Immature natural killer cell (primary cell): ENCODE measurements at regions not wholly inside any gene's neighbourhood (a gene's known extent, or its start where the extent isn't known, plus 50 kb on each side); places are given as distances from the start of the nearest gene placed in this dataset.
"Not testable (repeated sequence)": the region's sequence is repeated elsewhere in the genome, so short reads cannot be mapped to it uniquely, and the experiment has no call there.

Experiments
- DNase-seq, 3 donors: peaks; one replicate each; pipeline ENCODE4 v3.0.0; 2022; ENCODE audit warnings: mixed read lengths in 1 of 3
- H3K27ac Mint-ChIP-seq, 6 donors: one replicate each; pipeline ENCODE4 v1.8.0; 2020; ENCODE audit warnings: mixed read lengths in 6 of 6, mild to moderate bottlenecking in 5 of 6, inconsistent platforms in 4 of 6, moderate library complexity in 3 of 6
- H3K27me3 Mint-ChIP-seq, 3 donors: one replicate each; pipeline ENCODE4 v1.8.0; 2020 to 2021; ENCODE audit warnings: low read depth in 3 of 3, mild to moderate bottlenecking in 3 of 3, mixed read lengths in 3 of 3, moderate library complexity in 3 of 3, inconsistent platforms in 1 of 3
- H3K36me3 Mint-ChIP-seq, 3 donors: one replicate each; pipeline ENCODE4 v1.8.0; 2020; ENCODE audit warnings: mixed read lengths in 3 of 3, inconsistent platforms in 2 of 3, mild to moderate bottlenecking in 2 of 3
- H3K4me1 Mint-ChIP-seq, 2 donors: one replicate each; pipeline ENCODE4 v1.8.0; 2020; ENCODE audit warnings: inconsistent platforms in 2 of 2, mild to moderate bottlenecking in 2 of 2, mixed read lengths in 2 of 2, moderate library complexity in 1 of 2
- H3K4me3 Mint-ChIP-seq, 5 donors: one replicate each; pipeline ENCODE4 v1.8.0; 2020; ENCODE audit warnings: mild to moderate bottlenecking in 5 of 5, mixed read lengths in 5 of 5, inconsistent platforms in 3 of 5, moderate library complexity in 3 of 5
- H3K9me3 Mint-ChIP-seq, 6 donors: one replicate each; pipeline ENCODE4 v1.8.0; 2020; ENCODE audit warnings: mild to moderate bottlenecking in 6 of 6, mixed read lengths in 6 of 6, inconsistent platforms in 4 of 6, moderate library complexity in 3 of 6

DNA sequence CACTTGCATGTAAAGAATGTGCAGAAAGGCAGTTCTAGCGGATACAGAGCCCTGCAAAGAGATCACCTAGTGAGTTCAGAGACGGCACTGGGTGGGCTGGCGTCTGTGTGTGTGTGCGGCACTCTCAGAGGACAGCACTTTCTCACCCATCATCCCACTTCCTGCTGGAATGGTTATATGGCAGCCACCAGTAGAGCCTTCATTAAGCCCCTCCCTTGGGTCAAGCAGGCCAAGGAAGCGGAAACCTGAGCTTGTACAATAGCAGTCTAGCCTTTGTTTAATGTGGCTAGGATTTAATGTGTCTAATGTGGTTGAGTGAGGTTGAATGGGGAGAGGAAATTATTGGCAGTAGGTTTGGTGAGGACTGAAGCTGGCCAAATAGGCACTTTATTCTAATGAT, 88.3 kb upstream of the ELAC2 start:
- peaks cover 0 to 8% (median 4%) of the 10 kb centered on the region in 6 donors for H3K9me3 Mint-ChIP-seq

DNA sequence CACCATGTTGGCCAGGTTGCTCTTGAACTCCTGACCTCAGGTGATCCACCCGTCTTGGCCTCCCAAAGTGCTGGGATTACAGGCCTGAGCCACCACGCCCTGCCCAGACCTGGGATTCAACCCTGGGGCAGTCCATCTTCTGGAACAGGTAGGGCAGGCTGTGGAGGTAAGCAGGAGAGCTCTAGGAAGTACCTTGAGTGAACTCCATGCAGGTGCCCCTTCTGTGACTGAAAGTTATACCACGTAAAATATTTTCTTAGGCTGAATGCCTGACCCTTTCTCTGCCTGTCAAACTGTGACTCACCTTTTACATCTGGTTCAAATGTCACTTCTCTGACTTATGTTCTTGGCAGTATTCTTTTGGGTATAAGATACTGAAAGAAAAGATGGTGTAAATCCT, 86.7 kb upstream of the ELAC2 start:
- no peak overlapping the region for H3K4me3 Mint-ChIP-seq
- H3K9me3 Mint-ChIP-seq, result peaks cover 0 to 10% (median 4%) of the 10 kb centered on the region in 6 donors
- H3K36me3 Mint-ChIP-seq, result no peaks in the 10 kb centered on the region
- H3K27me3 Mint-ChIP-seq, result peaks cover 3 to 4% (median 3%) of the 10 kb centered on the region in 3 donors
- no peak overlapping the region for H3K27ac Mint-ChIP-seq
- no peaks in the 10 kb centered on the region for H3K4me1 Mint-ChIP-seq
- DNase-seq, result no peak

More for the DNA sequence above, 88.3 kb upstream of the ELAC2 start:
- H3K27me3 Mint-ChIP-seq, result peaks cover 2 to 3% (median 3%) of the 10 kb centered on the region in 3 donors
- H3K4me1 Mint-ChIP-seq, result no peaks in the 10 kb centered on the region
- H3K36me3 Mint-ChIP-seq, result no peaks in the 10 kb centered on the region
- no peak overlapping the region for H3K4me3 Mint-ChIP-seq
- no peak overlapping the region for H3K27ac Mint-ChIP-seq
- DNase-seq, result no peak

- peaks cover 0 to 10% (median 3%) of the 10 kb centered on the region in 6 donors for H3K9me3 Mint-ChIP-seq
- no peak for DNase-seq
- no peaks in the 10 kb centered on the region for H3K4me1 Mint-ChIP-seq
- no peak overlapping the region for H3K27ac Mint-ChIP-seq
- H3K36me3 Mint-ChIP-seq, result no peaks in the 10 kb centered on the region
- H3K4me3 Mint-ChIP-seq, result no peak overlapping the region
- H3K27me3 Mint-ChIP-seq, result peaks cover 1 to 4% (median 3%) of the 10 kb centered on the region in 3 donors
These were observed 84.7 kb upstream of the ELAC2 start for GRCh38 chr17:13102477-13102876.

- Mint-ChIP-seq H3K9me3 (peaks cover 0 to 10% (median 4%) of the 10 kb centered on the region in 6 donors), H3K36me3 (no peaks in the 10 kb centered on the region), H3K4me3 (no peak overlapping the region), H3K4me1 (no peaks in the 10 kb centered on the region), H3K27ac (no peak overlapping the region), H3K27me3 (peaks cover 3 to 4% (median 4%) of the 10 kb centered on the region in 3 donors)
- DNase-seq, result no peak
These were observed 82.1 kb upstream of the ELAC2 start for GRCh38 chr17:13099926-13100325.

DNA sequence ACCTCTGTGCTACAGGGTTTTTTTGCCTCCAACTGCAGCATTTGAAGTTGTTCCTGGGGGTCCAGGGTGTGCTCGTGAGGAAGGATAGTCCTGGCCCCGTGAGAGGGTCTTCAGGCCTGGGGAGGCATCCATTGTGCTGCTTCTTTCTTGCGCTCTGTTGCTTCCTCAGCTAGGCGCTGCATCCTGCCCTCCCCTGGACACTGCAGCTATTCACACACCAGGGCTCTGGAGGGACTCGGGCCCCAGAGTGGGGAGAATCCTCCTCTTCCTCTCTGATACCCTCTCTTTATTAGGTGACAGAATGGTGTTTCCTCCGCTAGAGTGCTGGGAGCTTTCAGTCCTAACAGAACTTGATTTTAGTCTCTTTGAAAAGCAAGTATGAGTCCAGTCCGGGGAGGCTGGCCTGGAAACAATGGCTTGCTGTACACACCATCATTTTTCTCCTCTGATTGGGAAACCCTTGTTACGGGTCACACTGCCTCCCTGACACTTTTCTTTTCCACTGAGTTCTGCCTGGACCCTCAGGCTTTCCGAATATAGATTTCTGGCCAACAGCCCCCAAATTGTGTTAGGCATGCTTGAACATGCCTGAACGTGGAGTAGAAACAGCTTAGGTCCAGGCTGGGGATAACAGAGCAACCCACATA, 81.4 kb upstream of the ELAC2 start:
- Mint-ChIP-seq H3K27ac (no peak overlapping the region), H3K9me3 (peaks cover 0 to 10% (median 4%) of the 10 kb centered on the region in 6 donors), H3K36me3 (no peaks in the 10 kb centered on the region), H3K4me3 (no peak overlapping the region), H3K4me1 (no peaks in the 10 kb centered on the region), H3K27me3 (peaks cover 3 to 4% (median 4%) of the 10 kb centered on the region in 3 donors)
- DNase-seq, result no peak

DNA sequence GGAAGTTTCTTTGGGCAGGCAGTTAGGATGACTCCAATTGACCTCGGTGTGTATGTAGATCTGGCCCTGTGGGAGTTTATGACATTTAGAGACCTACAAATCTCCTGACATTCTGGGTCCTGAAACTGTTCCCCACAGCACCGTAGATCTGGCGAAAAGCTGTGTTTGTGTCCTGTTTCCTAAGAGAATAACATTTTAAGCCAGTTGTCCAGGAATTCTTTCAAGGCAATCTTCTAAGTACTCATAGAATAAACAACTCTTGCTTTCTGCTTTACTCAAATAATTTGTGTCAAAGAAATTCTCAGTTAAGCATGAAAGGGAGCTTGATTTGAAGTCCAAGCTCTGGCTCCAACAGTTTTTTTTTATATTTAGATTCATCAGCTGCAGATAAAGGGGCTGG, 78.5 kb upstream of the ELAC2 start:
- Mint-ChIP-seq H3K27me3 (peaks cover 3 to 5% (median 5%) of the 10 kb centered on the region in 3 donors), H3K9me3 (peaks cover 0 to 6% (median 0%) of the 10 kb centered on the region in 6 donors), H3K36me3 (no peaks in the 10 kb centered on the region), H3K27ac (no peak overlapping the region), H3K4me3 (no peak overlapping the region), H3K4me1 (no peaks in the 10 kb centered on the region)
- DNase-seq, result no peak

DNA sequence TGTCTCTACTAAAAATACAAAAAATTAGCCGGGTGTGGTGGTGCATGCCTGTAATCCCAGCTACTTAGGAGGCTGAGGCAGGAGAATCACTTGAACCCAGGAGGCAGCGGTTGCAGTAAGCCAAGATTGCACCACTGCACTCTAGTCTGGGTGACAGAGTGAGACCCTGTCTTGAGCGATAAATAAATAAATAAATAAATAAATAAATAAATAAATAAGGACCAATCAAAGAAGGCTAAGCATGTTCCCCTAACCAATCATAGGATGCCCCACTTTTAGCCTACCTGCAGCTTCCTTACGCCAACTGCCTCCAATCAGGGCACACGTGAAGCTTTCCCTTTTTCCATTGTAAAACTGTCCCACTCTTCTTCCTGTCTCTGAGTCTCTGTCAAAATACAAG, 74.2 kb upstream of the ELAC2 start:
- H3K27ac Mint-ChIP-seq, H3K36me3 Mint-ChIP-seq, H3K4me1 Mint-ChIP-seq, DNase-seq, H3K27me3 Mint-ChIP-seq, H3K9me3 Mint-ChIP-seq, H3K4me3 Mint-ChIP-seq: not testable (repeated sequence)

DNA sequence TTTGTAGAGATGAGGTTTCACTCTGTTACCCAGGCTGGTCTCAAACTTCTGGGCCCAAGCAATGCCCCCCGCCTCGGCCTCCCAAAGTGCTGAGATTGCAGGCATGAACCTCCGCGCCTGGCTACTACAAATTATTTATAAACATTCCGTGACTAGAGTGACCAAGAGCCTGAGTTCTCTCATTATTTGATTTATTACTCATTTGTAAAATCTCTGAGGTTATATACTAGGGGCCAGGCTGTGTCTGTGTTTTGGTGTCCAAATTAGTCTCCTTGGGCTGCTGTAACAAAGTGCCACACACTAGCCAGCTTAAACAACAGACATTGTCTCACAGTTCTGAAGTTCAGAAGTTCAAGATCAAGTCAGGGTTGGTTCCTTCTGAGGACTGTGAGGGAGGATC, 70.8 kb upstream of the ELAC2 start:
- Mint-ChIP-seq H3K36me3 (no peaks in the 10 kb centered on the region), H3K4me3 (no peak overlapping the region), H3K4me1 (no peaks in the 10 kb centered on the region), H3K27ac (no peak overlapping the region), H3K9me3 (peaks cover 0 to 4% (median 0%) of the 10 kb centered on the region in 6 donors), H3K27me3 (peaks cover 0 to 8% (median 5%) of the 10 kb centered on the region in 3 donors)
- DNase-seq, result no peak

GRCh38 chr17:13087802-13088201, 70.0 kb upstream of the ELAC2 start:
- no peak overlapping the region for H3K27ac Mint-ChIP-seq
- no peak for DNase-seq
- peaks cover 0 to 6% (median 4%) of the 10 kb centered on the region in 3 donors for H3K27me3 Mint-ChIP-seq
- H3K36me3 Mint-ChIP-seq, result no peaks in the 10 kb centered on the region
- H3K4me3 Mint-ChIP-seq, result no peak overlapping the region
- H3K9me3 Mint-ChIP-seq, result peaks cover 0 to 4% (median 0%) of the 10 kb centered on the region in 6 donors
- H3K4me1 Mint-ChIP-seq, result no peaks in the 10 kb centered on the region

DNA sequence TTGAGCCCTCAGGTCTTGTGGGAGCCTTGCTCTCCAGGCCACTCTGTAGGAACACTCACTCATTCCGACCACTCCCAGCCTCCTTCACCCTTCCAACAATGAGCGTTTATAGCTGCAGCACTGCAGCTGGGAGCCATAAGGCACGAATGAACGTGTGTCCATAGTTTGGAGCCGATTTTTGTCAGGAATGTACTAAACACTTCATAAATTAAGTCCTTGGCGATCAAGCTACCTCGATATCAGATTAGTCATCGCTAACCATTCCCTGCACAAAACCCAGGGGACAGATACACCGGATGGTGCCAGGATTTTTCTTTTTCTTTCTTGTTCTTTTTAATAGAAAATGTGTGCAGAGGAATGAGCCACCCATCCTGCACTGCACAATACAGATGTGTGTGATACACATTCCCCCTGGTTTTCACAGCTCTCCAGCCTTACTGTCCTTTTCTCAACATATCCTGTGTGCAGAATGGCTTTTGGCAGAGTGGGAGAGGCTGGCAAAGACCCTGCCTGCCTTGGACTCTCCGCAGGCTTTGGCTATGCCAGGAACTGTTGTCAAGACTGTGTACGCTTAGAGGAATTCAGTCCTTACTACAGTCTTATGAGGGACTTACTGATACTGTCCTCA, 68.4 kb upstream of the ELAC2 start:
- Mint-ChIP-seq H3K9me3 (peaks cover 0 to 4% (median under 1%) of the 10 kb centered on the region in 6 donors), H3K27ac (no peak overlapping the region), H3K4me3 (no peak overlapping the region), H3K4me1 (no peaks in the 10 kb centered on the region), H3K36me3 (no peaks in the 10 kb centered on the region), H3K27me3 (peaks cover 0 to 13% (median 5%) of the 10 kb centered on the region in 3 donors)
- no peak for DNase-seq

DNA sequence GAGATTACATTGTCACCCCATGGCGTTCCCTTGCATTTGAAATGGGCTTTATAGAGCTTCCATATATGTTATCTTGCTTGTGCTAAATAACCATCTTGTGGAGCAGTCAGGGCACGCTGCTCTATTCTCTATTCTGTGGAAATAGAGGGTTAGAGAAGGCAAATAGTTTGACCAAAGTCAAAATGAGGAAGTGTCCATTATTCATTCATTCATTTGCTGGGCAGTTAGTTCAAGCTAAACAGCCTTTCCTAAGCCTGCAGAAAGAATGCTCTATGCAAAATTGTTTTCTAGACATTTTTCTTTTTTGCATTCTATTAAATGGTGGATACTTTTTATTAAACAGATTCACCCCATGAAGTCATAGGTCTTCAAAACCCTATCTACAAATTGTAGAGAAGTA, 67.8 kb upstream of the ELAC2 start:
- no peak overlapping the region for H3K27ac Mint-ChIP-seq
- no peaks in the 10 kb centered on the region for H3K36me3 Mint-ChIP-seq
- DNase-seq, result no peak
- H3K9me3 Mint-ChIP-seq, result peaks cover 0 to 4% (median under 1%) of the 10 kb centered on the region in 6 donors
- peaks cover 0 to 13% (median 5%) of the 10 kb centered on the region in 3 donors for H3K27me3 Mint-ChIP-seq
- H3K4me1 Mint-ChIP-seq, result no peaks in the 10 kb centered on the region
- no peak overlapping the region for H3K4me3 Mint-ChIP-seq

GRCh38 chr17:13084420-13084819, 66.6 kb upstream of the ELAC2 start:
- no peaks in the 10 kb centered on the region for H3K36me3 Mint-ChIP-seq
- no peak for DNase-seq
- H3K9me3 Mint-ChIP-seq, result peaks cover 0 to 7% (median under 1%) of the 10 kb centered on the region in 6 donors
- H3K27ac Mint-ChIP-seq, result no peak overlapping the region
- H3K4me1 Mint-ChIP-seq, result no peaks in the 10 kb centered on the region
- no peak overlapping the region for H3K4me3 Mint-ChIP-seq
- H3K27me3 Mint-ChIP-seq, result peaks cover 0 to 13% (median 5%) of the 10 kb centered on the region in 3 donors

GRCh38 chr17:13078591-13079385, 61.0 kb upstream of the ELAC2 start:
- no peaks in the 10 kb centered on the region for H3K36me3 Mint-ChIP-seq
- DNase-seq, result no peak
- H3K4me1 Mint-ChIP-seq, result no peaks in the 10 kb centered on the region
- H3K27me3 Mint-ChIP-seq, result peaks cover 0 to 15% (median 5%) of the 10 kb centered on the region in 3 donors
- no peak overlapping the region for H3K4me3 Mint-ChIP-seq
- peaks cover 0 to 3% (median under 1%) of the 10 kb centered on the region in 6 donors for H3K9me3 Mint-ChIP-seq
- H3K27ac Mint-ChIP-seq, result no peak overlapping the region

GRCh38 chr17:13076905-13077304, 59.1 kb upstream of the ELAC2 start:
- Mint-ChIP-seq H3K36me3 (no peaks in the 10 kb centered on the region), H3K27me3 (peaks cover 1 to 12% (median 6%) of the 10 kb centered on the region in 3 donors), H3K4me1 (no peaks in the 10 kb centered on the region), H3K9me3 (peaks cover 0 to 3% (median under 1%) of the 10 kb centered on the region in 6 donors), H3K4me3 (no peak overlapping the region), H3K27ac (no peak overlapping the region)
- DNase-seq, result no peak
